BLaER1 treated with 17β-estradiol and CSF1 and Interleukin-3, amounts not matched to agents 10 nM and 100 nM (cell line): ENCODE measurements at regions not wholly inside any gene's neighbourhood (a gene's known extent, or its start where the extent isn't known, plus 50 kb on each side); places are given as distances from the start of the nearest gene placed in this dataset.

Experiments
- H3K27ac ChIP-seq, 11 experiments: shearing (Covaris generic); formaldehyde crosslinking; 2 replicates each; pipeline ENCODE4 v1.8.1; 2022
- H3K27me3 ChIP-seq, 11 experiments: shearing (Covaris generic); formaldehyde crosslinking; 2 replicates each; pipeline ENCODE4 v1.8.1; 2022
- H3K36me3 ChIP-seq, 11 experiments: shearing (Covaris generic); formaldehyde crosslinking; 2 replicates each; pipeline ENCODE4 v1.8.1; 2022
- H3K4me1 ChIP-seq, 10 experiments: shearing (Covaris generic); formaldehyde crosslinking; 2 replicates each; pipeline ENCODE4 v1.8.1; 2022
- H3K4me2 ChIP-seq, 11 experiments: shearing (Covaris generic); formaldehyde crosslinking; 2 replicates each; pipeline ENCODE4 v1.8.1; 2022
- H3K4me3 ChIP-seq, 10 experiments: shearing (Covaris generic); formaldehyde crosslinking; 2 replicates each; pipeline ENCODE4 v1.8.1; 2022
- H3K9ac ChIP-seq, 11 experiments: shearing (Covaris generic); formaldehyde crosslinking; 2 replicates each; pipeline ENCODE4 v1.8.1; 2022
- H3K9me3 ChIP-seq, 11 experiments: shearing (Covaris generic); formaldehyde crosslinking; replicated peaks in 1 of 11; 2 replicates each; pipeline ENCODE4 v1.8.1; 2022
- H4K20me1 ChIP-seq, 11 experiments: shearing (Covaris generic); formaldehyde crosslinking; 2 replicates each; pipeline ENCODE4 v1.8.1; 2022
- Cebpa-rat ChIP-seq, 11 experiments: shearing (Covaris generic); IDR thresholded peaks; 2 replicates each; pipeline ENCODE4 v1.8.1; 2022

GRCh38 chr11:92569726-92570125, 345.1 kb downstream of the FAT3 start:
- H4K20me1 ChIP-seq: no peaks in the 10 kb centered on the region
- no peak for TF ChIP-seq Cebpa-rat (IDR thresholded peaks at IDR 0.05)
- no peak overlapping the region for H3K27ac ChIP-seq
- no peaks in the 10 kb centered on the region for H3K9me3 ChIP-seq
- no peaks in the 10 kb centered on the region for H3K4me1 ChIP-seq
- H3K9ac ChIP-seq: no peak overlapping the region
- no peak overlapping the region for H3K4me2 ChIP-seq
- no peaks in the 10 kb centered on the region for H3K27me3 ChIP-seq
- H3K4me3 ChIP-seq: no peak overlapping the region
- H3K36me3 ChIP-seq: no peaks in the 10 kb centered on the region

- Histone ChIP-seq H3K9me3 (no peaks in the 10 kb centered on the region), H3K4me2 (no peak overlapping the region), H3K4me3 (no peak overlapping the region), H3K27me3 (no peaks in the 10 kb centered on the region), H3K9ac (no peak overlapping the region), H3K36me3 (no peaks in the 10 kb centered on the region), H4K20me1 (no peaks in the 10 kb centered on the region), H3K27ac (no peak overlapping the region), H3K4me1 (no peaks in the 10 kb centered on the region)
- TF ChIP-seq Cebpa-rat (IDR thresholded peaks at IDR 0.05): no peak
Observed at GRCh38 chr11:92572559-92572958, 347.9 kb downstream of the FAT3 start.

GRCh38 chr11:92576315-92576714, 351.7 kb downstream of the FAT3 start:
- TF ChIP-seq Cebpa-rat (IDR thresholded peaks at IDR 0.05): no peak
- Histone ChIP-seq H4K20me1 (no peaks in the 10 kb centered on the region), H3K4me1 (no peaks in the 10 kb centered on the region), H3K9me3 (no peaks in the 10 kb centered on the region), H3K36me3 (no peaks in the 10 kb centered on the region), H3K9ac (no peak overlapping the region), H3K27me3 (no peaks in the 10 kb centered on the region), H3K4me3 (no peak overlapping the region), H3K4me2 (no peak overlapping the region), H3K27ac (no peak overlapping the region)

DNA sequence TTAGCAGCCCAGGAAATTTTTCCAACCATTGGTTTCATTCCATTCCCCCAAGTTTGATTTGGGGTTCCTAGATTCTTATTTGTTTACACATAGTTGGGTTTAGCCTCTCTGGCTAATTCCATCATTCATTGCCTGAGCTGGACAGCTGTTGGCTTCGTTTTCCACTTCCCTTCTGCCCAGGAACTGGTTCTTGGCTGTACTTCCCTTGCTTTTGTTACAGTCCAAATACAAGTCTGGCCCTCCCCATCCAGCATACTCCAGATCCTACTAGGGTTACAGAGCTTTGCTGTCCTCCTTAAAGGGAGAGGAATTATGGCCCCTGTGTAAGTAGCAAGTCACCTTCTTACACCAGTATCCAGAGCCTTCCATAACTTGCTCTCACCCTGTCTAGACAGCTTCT, 356.3 kb downstream of the FAT3 start:
- Histone ChIP-seq H3K4me2 (no peak overlapping the region), H3K9me3 (no peaks in the 10 kb centered on the region), H3K4me3 (no peak overlapping the region), H3K9ac (no peak overlapping the region), H3K27me3 (no peaks in the 10 kb centered on the region), H3K27ac (no peak overlapping the region), H3K4me1 (no peaks in the 10 kb centered on the region), H4K20me1 (no peaks in the 10 kb centered on the region), H3K36me3 (no peaks in the 10 kb centered on the region)
- no peak for TF ChIP-seq Cebpa-rat (IDR thresholded peaks at IDR 0.05)

- TF ChIP-seq Cebpa-rat (IDR thresholded peaks at IDR 0.05): no peak
- Histone ChIP-seq H3K4me2 (no peak overlapping the region), H4K20me1 (no peaks in the 10 kb centered on the region), H3K9ac (no peak overlapping the region), H3K27me3 (no peaks in the 10 kb centered on the region), H3K27ac (no peak overlapping the region), H3K36me3 (no peaks in the 10 kb centered on the region), H3K4me1 (no peaks in the 10 kb centered on the region), H3K4me3 (no peak overlapping the region), H3K9me3 (no peaks in the 10 kb centered on the region)
Observed at GRCh38 chr11:92588393-92588792, 363.8 kb downstream of the FAT3 start.

- H3K4me3 ChIP-seq: no peak overlapping the region
Observed at GRCh38 chr11:92589512-92589911, 364.9 kb downstream of the FAT3 start.

GRCh38 chr11:92591521-92591920, 366.9 kb downstream of the FAT3 start:
- TF ChIP-seq Cebpa-rat (IDR thresholded peaks at IDR 0.05): no peak

More at GRCh38 chr11:92589512-92589911, 364.9 kb downstream of the FAT3 start:
- no peak overlapping the region for H3K9ac ChIP-seq
- H3K4me1 ChIP-seq: no peaks in the 10 kb centered on the region
- H3K9me3 ChIP-seq: no peaks in the 10 kb centered on the region
- TF ChIP-seq Cebpa-rat (IDR thresholded peaks at IDR 0.05): no peak
- no peaks in the 10 kb centered on the region for H3K27me3 ChIP-seq
- no peak overlapping the region for H3K27ac ChIP-seq
- H3K36me3 ChIP-seq: no peaks in the 10 kb centered on the region
- H3K4me2 ChIP-seq: no peak overlapping the region
- H4K20me1 ChIP-seq: no peaks in the 10 kb centered on the region

GRCh38 chr11:92594251-92594650, 369.6 kb downstream of the FAT3 start:
- Histone ChIP-seq H3K27me3 (no peaks in the 10 kb centered on the region), H3K4me2 (no peak overlapping the region), H3K9me3 (0 out of 22 replicates have a peak, but pooled peaks cover 0 to 3% (median 0%) of the 10 kb centered on the region in 11 experiments), H4K20me1 (no peaks in the 10 kb centered on the region), H3K4me3 (no peak overlapping the region), H3K36me3 (no peaks in the 10 kb centered on the region), H3K4me1 (no peaks in the 10 kb centered on the region), H3K9ac (no peak overlapping the region), H3K27ac (no peak overlapping the region)
- TF ChIP-seq Cebpa-rat (IDR thresholded peaks at IDR 0.05): no peak

More at GRCh38 chr11:92591521-92591920, 366.9 kb downstream of the FAT3 start:
- H3K9me3 ChIP-seq: no peaks in the 10 kb centered on the region
- H3K4me1 ChIP-seq: no peaks in the 10 kb centered on the region
- H3K27me3 ChIP-seq: no peaks in the 10 kb centered on the region
- no peaks in the 10 kb centered on the region for H4K20me1 ChIP-seq
- H3K4me3 ChIP-seq: no peak overlapping the region
- no peak overlapping the region for H3K4me2 ChIP-seq
- no peak overlapping the region for H3K27ac ChIP-seq
- no peaks in the 10 kb centered on the region for H3K36me3 ChIP-seq
- no peak overlapping the region for H3K9ac ChIP-seq

DNA sequence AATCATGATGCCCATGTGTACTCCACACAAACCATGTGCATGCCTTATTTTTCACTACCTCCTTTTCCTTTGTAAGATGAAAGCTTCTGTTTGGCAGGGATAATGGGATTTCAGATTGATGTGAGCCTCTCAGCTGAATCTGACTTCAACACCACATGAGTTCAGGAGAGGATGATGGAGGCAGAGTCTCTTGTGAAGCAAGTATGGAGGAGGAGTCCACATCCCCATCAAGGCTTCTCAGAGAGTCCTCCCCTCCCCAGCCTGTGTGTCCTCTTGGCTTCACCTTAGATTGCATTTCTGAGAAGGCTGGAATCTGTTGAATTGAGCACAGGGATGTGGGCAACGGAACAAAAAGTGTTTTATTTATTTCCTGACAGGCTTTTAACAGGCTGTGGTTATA, 370.4 kb downstream of the FAT3 start:
- H3K27ac ChIP-seq: no peak overlapping the region
- no peaks in the 10 kb centered on the region for H3K27me3 ChIP-seq
- H3K9ac ChIP-seq: no peak overlapping the region
- H3K4me1 ChIP-seq: no peaks in the 10 kb centered on the region
- H3K9me3 ChIP-seq: 0 out of 22 replicates have a peak, but pooled peaks cover 0 to 5% (median 0%) of the 10 kb centered on the region in 11 experiments
- no peaks in the 10 kb centered on the region for H4K20me1 ChIP-seq
- H3K4me2 ChIP-seq: no peak overlapping the region
- no peaks in the 10 kb centered on the region for H3K36me3 ChIP-seq
- H3K4me3 ChIP-seq: no peak overlapping the region
- no peak for TF ChIP-seq Cebpa-rat (IDR thresholded peaks at IDR 0.05)

DNA sequence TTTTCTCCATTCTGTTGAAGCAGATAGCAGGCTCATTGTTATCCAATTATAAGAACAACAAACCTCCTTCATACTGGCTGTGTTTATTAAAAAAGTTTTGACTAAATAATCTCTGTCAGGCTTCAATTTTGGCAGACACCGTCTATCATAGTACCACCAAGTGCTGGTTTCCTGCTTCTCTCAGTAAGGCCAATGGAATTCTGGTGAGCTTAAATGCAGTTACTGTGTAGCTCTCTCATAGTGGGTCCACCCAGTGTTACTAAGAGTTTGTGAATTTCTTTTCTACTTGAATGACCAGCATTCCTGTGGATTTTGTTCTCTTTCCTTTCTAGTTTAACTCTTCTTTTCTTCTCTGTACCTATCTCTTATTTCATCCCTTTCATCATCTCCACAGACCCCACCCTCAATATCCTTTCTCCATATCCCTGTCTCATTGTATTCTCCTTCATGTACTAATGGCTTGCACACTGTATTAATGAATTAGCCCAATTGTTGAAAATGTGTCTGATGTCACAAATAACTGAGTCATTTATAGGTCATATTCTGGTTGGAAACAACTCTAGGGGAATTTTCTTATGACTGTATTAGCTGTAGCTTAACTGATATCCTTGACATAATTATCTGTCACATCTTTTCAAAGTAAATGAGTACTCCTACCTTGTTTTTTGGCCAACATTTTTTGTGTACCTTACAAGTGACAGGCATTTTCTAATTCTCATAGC, 372.1 kb downstream of the FAT3 start:
- TF ChIP-seq Cebpa-rat (IDR thresholded peaks at IDR 0.05): no peak
- H4K20me1 ChIP-seq: no peaks in the 10 kb centered on the region

More for the DNA sequence above, 372.1 kb downstream of the FAT3 start:
- H3K4me3 ChIP-seq: no peak overlapping the region
- 0 out of 22 replicates have a peak, but pooled peaks cover 0 to 5% (median 0%) of the 10 kb centered on the region in 11 experiments for H3K9me3 ChIP-seq
- no peaks in the 10 kb centered on the region for H3K36me3 ChIP-seq
- H3K4me1 ChIP-seq: no peaks in the 10 kb centered on the region
- no peak overlapping the region for H3K4me2 ChIP-seq
- no peak overlapping the region for H3K27ac ChIP-seq
- no peak overlapping the region for H3K9ac ChIP-seq
- H3K27me3 ChIP-seq: no peaks in the 10 kb centered on the region
